Pancreas (tissue), 10 donors: ENCODE measurements at regions not wholly inside any gene's neighbourhood (a gene's known extent, or its start where the extent isn't known, plus 50 kb on each side); places are given as distances from the start of the nearest gene placed in this dataset.
"Not testable (repeated sequence)": the region's sequence is repeated elsewhere in the genome, so short reads cannot be mapped to it uniquely, and the experiment has no call there.

Source experiments
- ATAC-seq, 4 donors: fragments of 200-7000 bp; cut with Tn5 transposase; one replicate each; pipeline versions ENCODE4 v1.8.0 to v1.9.1; 2020; ENCODE audit warnings: mild to moderate bottlenecking in 4 of 4, moderate library complexity in 4 of 4
- DNase-seq, 6 donors: peaks; one replicate each; pipeline ENCODE4 v3.0.0-alpha.2; 2020
- FAIRE-seq: peaks from 2 replicates; lab custom pipeline; 2012; peaks lifted over from hg19 to GRCh38; lab: Jason Lieb, UNC
- H3K27ac ChIP-seq, 4 donors: fragments of 200-600 bp; sonication (generic); 1 replicate in 3 of 4; 2 replicates in 1 of 4; pipeline versions ENCODE4 v1.5.0 to v1.8.0; 2020
- H3K27me3 ChIP-seq, 4 donors: fragments of 200-600 bp; one replicate each; pipeline ENCODE4 v1.8.0; 2021
- H3K36me3 ChIP-seq, 3 donors: fragments of 200-600 bp; sonication (generic) in 1 of 3; one replicate each; pipeline versions ENCODE4 v1.5.0 to v1.8.0; 2020 to 2021
- H3K4me1 ChIP-seq, 3 donors: fragments of 200-600 bp; one replicate each; pipeline ENCODE4 v1.8.0; 2021
- H3K4me3 ChIP-seq, 4 donors: fragments of 200-600 bp; sonication (generic) in 2 of 4; one replicate each; pipeline versions ENCODE4 v1.5.0 to v1.8.0; 2020 to 2021
- H3K9me3 ChIP-seq, 4 donors: fragments of 200-600 bp; one replicate each; pipeline ENCODE4 v1.8.0; 2021
- WGBS, 2 donors: extraction: QIAGEN DNeasy Blood & Tissue Kit; methylation state at CpG; one replicate each; pipeline ENCODE4 v1.1.7; 2013; 5-methylcytosine and 5-hydroxymethylcytosine counted together
- intact Hi-C, 3 donors: fragments of 100-400 bp; cut with DNase I; formaldehyde crosslinking; loops; one replicate each; pipeline versions ENCODE4 v1.11.1 to v1.14.2; 2022
- donor health status: healthy with polysubstance abuse.
- donor health status: DM: no; HTN: no; CAD: no; lungs with moderate emphysema.
- donor health status: DM: no; HTN: no; CAD: no.
- donor health status: control.
- donor health status: control.
- donor health status: Bipolar disorder and iron deficiency.
- donor health status: DM: yes; HTN: yes; CAD: no.
- donor health status: DM: no; HTN: no; CAD: no.
- donor health status: DM: no; HTN: no; CAD: no.
- donor health status: DM: yes; HTN: yes; CAD: no.

GRCh38 chr21:6565190-6566094 lies 3955.9 kb upstream of the TPTE start:
- H3K4me3 ChIP-seq, intact Hi-C loops, H3K4me1 ChIP-seq, H3K9me3 ChIP-seq, H3K36me3 ChIP-seq, H3K27me3 ChIP-seq, FAIRE-seq, H3K27ac ChIP-seq: not testable (repeated sequence)
- 36 to 53% methylated on average over 10 to 13 of the region's 17 CpGs for WGBS, 2 donors
- DNase-seq, result peak in 3 of 6 donors; percentile 3 to 22 (median 9)
- peak in 2 of 4 donors; percentile 44 to 50 for ATAC-seq

- H3K27ac ChIP-seq, ATAC-seq, H3K27me3 ChIP-seq, H3K4me1 ChIP-seq, H3K9me3 ChIP-seq, intact Hi-C loops, H3K36me3 ChIP-seq, H3K4me3 ChIP-seq, FAIRE-seq: not testable (repeated sequence)
- 33% methylated on average over 4 of the region's 5 CpGs; no CpG with 5 or more reads in 1 of the 2 donors for WGBS, 2 donors
- DNase-seq, result peak in 1 of 6 donors; percentile 9
Observed at GRCh38 chr21:6567542-6567941, 3953.8 kb upstream of the TPTE start.

GRCh38 chr21:6569152-6569551 lies 3952.2 kb upstream of the TPTE start:
- H3K27me3 ChIP-seq, FAIRE-seq, H3K4me3 ChIP-seq, H3K9me3 ChIP-seq, H3K27ac ChIP-seq, DNase-seq, H3K36me3 ChIP-seq, intact Hi-C loops, H3K4me1 ChIP-seq: not testable (repeated sequence)
- ATAC-seq, result peak; percentile 60 to 84 (median 80)
- no CpG with 5 or more reads among the region's 16 CpGs for WGBS, 2 donors

GRCh38 chr21:6569587-6570392 lies 3951.6 kb upstream of the TPTE start:
- WGBS, 2 donors, result no CpG with 5 or more reads among the region's 19 CpGs
- H3K4me1 ChIP-seq, H3K36me3 ChIP-seq, H3K27ac ChIP-seq, FAIRE-seq, H3K9me3 ChIP-seq, H3K4me3 ChIP-seq, intact Hi-C loops, H3K27me3 ChIP-seq, DNase-seq: not testable (repeated sequence)
- peak in 3 of 4 donors; percentile 42 to 50 (median 46) for ATAC-seq

GRCh38 chr21:6570700-6571368 lies 3950.5 kb upstream of the TPTE start:
- H3K9me3 ChIP-seq, H3K27ac ChIP-seq, H3K4me1 ChIP-seq, intact Hi-C loops, FAIRE-seq, H3K27me3 ChIP-seq, DNase-seq, H3K36me3 ChIP-seq, H3K4me3 ChIP-seq: not testable (repeated sequence)
- no CpG with 5 or more reads among the region's 24 CpGs for WGBS, 2 donors
- ATAC-seq, result peak in 3 of 4 donors; percentile 49 to 76 (median 68)

- intact Hi-C loops, H3K27me3 ChIP-seq, H3K27ac ChIP-seq, H3K4me3 ChIP-seq, H3K4me1 ChIP-seq, H3K9me3 ChIP-seq, H3K36me3 ChIP-seq, FAIRE-seq, ATAC-seq, DNase-seq: not testable (repeated sequence)
- no CpG with 5 or more reads among the region's 15 CpGs for WGBS, 2 donors
Observed at GRCh38 chr21:6573576-6573975, 3947.8 kb upstream of the TPTE start.

- H3K4me1 ChIP-seq, H3K27ac ChIP-seq, H3K9me3 ChIP-seq, H3K36me3 ChIP-seq, ATAC-seq, FAIRE-seq, H3K4me3 ChIP-seq, intact Hi-C loops, H3K27me3 ChIP-seq, DNase-seq: not testable (repeated sequence)
- no CpG with 5 or more reads among the region's 7 CpGs for WGBS, 2 donors
Observed at GRCh38 chr21:6579801-6580200, 3941.6 kb upstream of the TPTE start.
